GM12878 (cell line): ENCODE measurements at regions not wholly inside any gene's neighbourhood (a gene's known extent, or its start where the extent isn't known, plus 50 kb on each side); places are given as distances from the start of the nearest gene placed in this dataset.

Experiments
- ATAC-seq: fragments of 200-7000 bp; cut with Tn5 transposase; 3 replicates; pipeline ENCODE4 v1.9.1; 2020; ENCODE audit warnings: mild to moderate bottlenecking, moderate library complexity
- BruUV-seq: library from RNA; stranded (reverse); fragments of 400-500 nt; replicated peaks from 2 replicates; lab custom pipeline; 2021; lab: Mats Ljungman, UMichigan
- CTCF ChIA-PET: fragments of 300-600 bp; sonication (Branson Sonifier 250); formaldehyde crosslinking; extraction: SDS; loops from one replicate; lab custom pipeline; 2021; ENCODE audit warnings: inconsistent platforms; lab: Yijun Ruan, JAX
- POLR2A ChIA-PET: fragments of 350-600 bp; formaldehyde crosslinking; extraction: SDS; loops from one replicate; lab custom pipeline; 2021; ENCODE audit warnings: inconsistent platforms; lab: Charles Lee
- RAD21 ChIA-PET: fragments of 300-600 bp; sonication (Branson Sonifier 250); formaldehyde crosslinking; loops from one replicate; lab custom pipeline; 2023; ENCODE audit warnings: antibody characterized with exemption; ENCODE audit not compliant: unreplicated experiment; lab: Charles Lee
- SMC1A ChIA-PET: fragments of 300-600 bp; sonication (Branson Sonifier 250); formaldehyde crosslinking; loops from one replicate; lab custom pipeline; 2023; ENCODE audit not compliant: unreplicated experiment, uncharacterized antibody; lab: Charles Lee
- DNase-seq: peaks from one replicate; pipeline ENCODE4 v3.0.0-alpha.2; 2011; ENCODE audit warnings: low read depth, low spot score
- FAIRE-seq: peaks from 3 replicates; lab custom pipeline; 2011; peaks lifted over from hg19 to GRCh38; lab: Jason Lieb, UNC
- H2AFZ ChIP-seq: 2 replicates; pipeline ENCODE4 v1.6.0; 2011; ENCODE audit warnings: low read depth, low read length, control low read depth; ENCODE audit not compliant: control insufficient read depth
- H3K27ac ChIP-seq: 2 replicates; pipeline ENCODE4 v1.5.1; 2011; ENCODE audit warnings: control low read depth; ENCODE audit not compliant: control insufficient read depth, insufficient read depth
- H3K27me3 ChIP-seq, 2 experiments: replicated peaks in 1 of 2; 2 replicates each; pipeline versions ENCODE4 v1.6.0 to v1.6.1; 2011; ENCODE audit warnings: low read length in 1 of 2; ENCODE audit not compliant: control insufficient read depth in 2 of 2, insufficient read depth in 2 of 2
- H3K36me3 ChIP-seq, 2 experiments: 2 replicates each; pipeline ENCODE4 v1.5.1; 2011; ENCODE audit warnings: low read length in 1 of 2; ENCODE audit not compliant: control insufficient read depth in 2 of 2, insufficient read depth in 2 of 2
- H3K4me1 ChIP-seq: 2 replicates; pipeline ENCODE4 v1.6.1; 2011; ENCODE audit warnings: mild to moderate bottlenecking, low read length, moderate library complexity, mixed read lengths; ENCODE audit not compliant: control insufficient read depth, insufficient read depth
- H3K4me2 ChIP-seq: 2 replicates; pipeline ENCODE4 v1.6.0; 2011; ENCODE audit warnings: control low read depth; ENCODE audit not compliant: control insufficient read depth, insufficient read depth
- H3K4me3 ChIP-seq: fragments of 200-600 bp; sonication (generic); 2 replicates; pipeline ENCODE4 v1.5.1; 2016
- H3K79me2 ChIP-seq: 2 replicates; pipeline ENCODE4 v1.6.0; 2011; ENCODE audit warnings: low read length; ENCODE audit not compliant: control insufficient read depth, insufficient read depth
- H3K9ac ChIP-seq: 2 replicates; pipeline ENCODE4 v1.8.0; 2011; ENCODE audit warnings: low read length, control low read depth, mixed read lengths; ENCODE audit not compliant: control insufficient read depth, insufficient read depth
- H3K9me3 ChIP-seq: replicated peaks from 3 replicates; pipeline ENCODE4 v1.5.1; 2011; ENCODE audit warnings: mild to moderate bottlenecking, low read length; ENCODE audit not compliant: control insufficient read depth, insufficient read depth
- H4K20me1 ChIP-seq: 2 replicates; pipeline ENCODE4 v1.6.0; 2011; ENCODE audit not compliant: control insufficient read depth, insufficient read depth
- ATF2 ChIP-seq: IDR thresholded peaks from 2 replicates; pipeline ENCODE4 v1.6.1; 2012; ENCODE audit warnings: low read length, inconsistent platforms
- E4F1 ChIP-seq: fragments of 450-650 bp; IDR thresholded peaks from 2 replicates; pipeline ENCODE4 v1.6.1; 2018; ENCODE audit warnings: borderline replicate concordance, mild to moderate bottlenecking; ENCODE audit not compliant: partially characterized antibody
- ELK1 ChIP-seq: IDR thresholded peaks from 2 replicates; pipeline ENCODE4 v1.6.1; 2012; ENCODE audit warnings: low read depth, low read length, improper control_type of control experiment
- EP300 ChIP-seq, 2 experiments: fragments of 150-350 bp in 1 of 2; IDR thresholded peaks; 2 replicates each; pipeline ENCODE4 v1.6.1; 2011 to 2012; ENCODE audit warnings: low read depth in 2 of 2, low read length in 2 of 2, borderline replicate concordance in 1 of 2, improper control_type of control experiment in 1 of 2, inconsistent platforms in 1 of 2; ENCODE audit not compliant: control insufficient read depth in 1 of 2
- KLF5 ChIP-seq: fragments of 450-650 bp; IDR thresholded peaks from 2 replicates; pipeline ENCODE4 v1.6.1; 2014; ENCODE audit warnings: mild to moderate bottlenecking; ENCODE audit not compliant: partially characterized antibody
- LARP7 ChIP-seq: fragments of 450-650 bp; IDR thresholded peaks from 2 replicates; pipeline ENCODE4 v1.6.1; 2017; ENCODE audit warnings: mild to moderate bottlenecking
- PKNOX1 ChIP-seq: fragments of 450-650 bp; IDR thresholded peaks from 2 replicates; pipeline ENCODE4 v1.6.1; 2016; ENCODE audit warnings: mild to moderate bottlenecking
- POLR2AphosphoS5 ChIP-seq: IDR thresholded peaks from 2 replicates; pipeline ENCODE4 v1.6.1; 2011; ENCODE audit warnings: mild to moderate bottlenecking, low read length, inconsistent platforms
- RELA ChIP-seq: fragments of 450-650 bp; IDR thresholded peaks from 2 replicates; pipeline ENCODE4 v1.8.0; 2014; ENCODE audit warnings: borderline replicate concordance; ENCODE audit not compliant: partially characterized antibody
- SMARCA5 ChIP-seq: fragments of 450-650 bp; IDR thresholded peaks from 2 replicates; pipeline ENCODE4 v1.6.1; 2017; ENCODE audit warnings: mild to moderate bottlenecking
- TCF12 ChIP-seq: IDR thresholded peaks from 2 replicates; pipeline ENCODE4 v1.6.1; 2011; ENCODE audit warnings: low read depth, mild to moderate bottlenecking, low read length
- YY1 ChIP-seq: IDR thresholded peaks from 2 replicates; pipeline ENCODE4 v1.6.1; 2011; ENCODE audit warnings: low read depth, mild to moderate bottlenecking, low read length
- ZNF24 ChIP-seq: fragments of 450-650 bp; IDR thresholded peaks from 2 replicates; pipeline ENCODE4 v1.6.1; 2017; ENCODE audit warnings: antibody characterized with exemption, mild to moderate bottlenecking
- WGBS: methylation state at CpG from one replicate; pipeline ENCODE4 v1.1.6; 2016; ENCODE audit warnings: low lambda C conversion rate; ENCODE audit not compliant: insufficient replicate concordance, insufficient coverage; ENCODE audit errors: missing lambda C conversion rate; 5-methylcytosine and 5-hydroxymethylcytosine counted together
- in situ Hi-C: fragments of 300-500 bp; cut with MboI; formaldehyde crosslinking; loops from 9 replicates; pipeline ENCODE4 v1.14.3; 2018; ENCODE audit warnings: mixed read lengths
- intact Hi-C: fragments of 100-400 bp; cut with micrococcal nuclease; formaldehyde crosslinking; loops from one replicate; pipeline ENCODE4 v1.14.2; 2022; ENCODE audit not compliant: unreplicated experiment

- TF ChIP-seq ELK1 (no peak), POLR2AphosphoS5 (no peak), ZNF24 (no peak), PKNOX1 (no peak)
These were observed 182.9 kb upstream of the CST7 start (continued) for GRCh38 chr20:24766143-24766527.

GRCh38 chr20:24766826-24767622 lies 182.0 kb upstream of the CST7 start:
- intact Hi-C loops = no loop called here
- Histone ChIP-seq H3K27me3 (peaks cover 4 to 5% of the 10 kb centered on the region in 2 experiments), H3K36me3 (no peaks in the 10 kb centered on the region), H3K4me1 (no peaks in the 10 kb centered on the region), H3K27ac (no peak overlapping the region), H3K4me3 (no peak overlapping the region), H3K79me2 (no peaks in the 10 kb centered on the region), H4K20me1 (no peaks in the 10 kb centered on the region), H2AFZ (no peak overlapping the region), H3K9me3 (no peaks in the 10 kb centered on the region), H3K4me2 (no peak overlapping the region), H3K9ac (no peak overlapping the region)
- DNase-seq = no peak
- ChIA-PET RAD21 (no interaction called here), SMC1A (interaction anchor here (1.2 kb wide), 1 partner anchor 10 kb away, joined by 3 read pairs; no protein-coding TSS in a partner anchor), CTCF (no interaction called here), POLR2A (no interaction called here)
- WGBS = 35% methylated on average over 7 of the region's 7 CpGs
- ATAC-seq = no peak
- in situ Hi-C loops = no loop called here
- no peak for FAIRE-seq
- BruUV-seq = no TSS peak
- TF ChIP-seq TCF12 = no peak
- TF ChIP-seq SMARCA5 = no peak
- TF ChIP-seq ATF2 = no peak
- TF ChIP-seq KLF5 = no peak
- no peak for TF ChIP-seq E4F1
- TF ChIP-seq EP300 (IDR thresholded peaks at IDR 0.05; ENCODE audit: borderline replicate concordance in 1 of 2, control insufficient read depth in 1 of 2, low read depth in 2 of 2, low read length in 2 of 2) = no peak
- TF ChIP-seq YY1 = no peak
- no peak for TF ChIP-seq LARP7
- no peak for TF ChIP-seq RELA
